Keratinocyte (primary cell): ENCODE measurements at regions not wholly inside any gene's neighbourhood (a gene's known extent, or its start where the extent isn't known, plus 50 kb on each side); places are given as distances from the start of the nearest gene placed in this dataset.
A peak's percentile ranks its signal among the peaks of the same experiment; 100 is the strongest.

Experiments
- DNase-seq: peaks from one replicate; pipeline ENCODE4 v3.0.0-alpha.2; 2011; ENCODE audit warnings: low read depth, missing footprints, low spot score
- FAIRE-seq: peaks from 2 replicates; lab custom pipeline; 2011; peaks lifted over from hg19 to GRCh38; lab: Jason Lieb, UNC
- H2AFZ ChIP-seq: 2 replicates; pipeline ENCODE4 v1.6.0; 2012; ENCODE audit warnings: low read length, control low read depth, inconsistent platforms; ENCODE audit not compliant: control insufficient read depth
- H3K27ac ChIP-seq: 2 replicates; pipeline ENCODE4 v1.5.1; 2011; ENCODE audit warnings: low read length; ENCODE audit not compliant: control insufficient read depth, insufficient read depth
- H3K27me3 ChIP-seq: 3 replicates; pipeline ENCODE4 v1.6.0; 2011; ENCODE audit warnings: low read length; ENCODE audit not compliant: control insufficient read depth, insufficient read depth; ENCODE audit errors: extremely low read depth
- H3K36me3 ChIP-seq, 2 experiments: 2 replicates in 1 of 2; 3 replicates in 1 of 2; pipeline ENCODE4 v1.5.1; 2011; ENCODE audit warnings: low read length in 2 of 2, mild to moderate bottlenecking in 1 of 2; ENCODE audit not compliant: control insufficient read depth in 2 of 2, insufficient read depth in 2 of 2; ENCODE audit errors: extremely low read depth in 1 of 2
- H3K4me1 ChIP-seq: 3 replicates; pipeline ENCODE4 v1.5.1; 2011; ENCODE audit warnings: low read length; ENCODE audit not compliant: control insufficient read depth, insufficient read depth; ENCODE audit errors: extremely low read depth
- H3K4me2 ChIP-seq: 3 replicates; pipeline ENCODE4 v1.6.0; 2011; ENCODE audit warnings: low read depth, low read length; ENCODE audit not compliant: control insufficient read depth, insufficient read depth; ENCODE audit errors: extremely low read depth
- H3K4me3 ChIP-seq, 3 experiments: fragments of 200-600 bp in 1 of 3; sonication (generic) in 1 of 3; 2 replicates in 2 of 3; 3 replicates in 1 of 3; pipeline ENCODE4 v1.5.1; 2011 to 2016; ENCODE audit warnings: low read length in 3 of 3, mild to moderate bottlenecking in 3 of 3, control low read depth in 2 of 3, inconsistent platforms in 1 of 3, low read depth in 1 of 3, mixed read lengths in 1 of 3, mixed run types in 1 of 3, moderate library complexity in 1 of 3; ENCODE audit not compliant: control insufficient read depth in 2 of 3, insufficient read depth in 2 of 3; ENCODE audit errors: extremely low read depth in 1 of 3
- H3K79me2 ChIP-seq: 2 replicates; pipeline ENCODE4 v1.6.0; 2012; ENCODE audit warnings: low read length; ENCODE audit not compliant: control insufficient read depth, insufficient read depth
- H3K9ac ChIP-seq: 3 replicates; pipeline ENCODE4 v1.6.0; 2011; ENCODE audit warnings: low read length; ENCODE audit not compliant: control insufficient read depth, insufficient read depth; ENCODE audit errors: extremely low read depth
- H3K9me1 ChIP-seq: 3 replicates; pipeline ENCODE4 v1.6.0; 2011; ENCODE audit warnings: low read length; ENCODE audit not compliant: control insufficient read depth, insufficient read depth; ENCODE audit errors: extremely low read depth
- H3K9me3 ChIP-seq: 2 replicates; pipeline ENCODE4 v1.5.1; 2012; ENCODE audit warnings: low read depth, low read length; ENCODE audit not compliant: control insufficient read depth
- H4K20me1 ChIP-seq: 3 replicates; pipeline ENCODE4 v1.6.0; 2011; ENCODE audit warnings: low read length; ENCODE audit not compliant: control insufficient read depth, insufficient read depth; ENCODE audit errors: extremely low read depth
- EZH2 ChIP-seq: IDR thresholded peaks from one replicate; pipeline ENCODE4 v1.6.1; 2012; ENCODE audit warnings: inconsistent platforms, mild to moderate bottlenecking, low read length, moderate library complexity
- dilution Hi-C: fragments of 300-500 bp; cut with MboI; formaldehyde crosslinking; loops from one replicate; pipeline ENCODE4 v1.7.0; 2020; ENCODE audit warnings: low sequenced_read_pairs; ENCODE audit not compliant: extremely low pct_ligation_motif_present
- TF ChIP-seq, protein P1 (sequence below), 3 experiments: IDR thresholded peaks in 1 of 3; conservative IDR thresholded peaks in 1 of 3; optimal IDR thresholded peaks in 1 of 3; 2 replicates in 2 of 3; 3 replicates in 1 of 3; pipeline versions ENCODE3 to v1.5.1; 2011; ENCODE audit warnings: low read length in 3 of 3, mild to moderate bottlenecking in 3 of 3, moderate library complexity in 2 of 3, control low read depth in 1 of 3, inconsistent platforms in 1 of 3; ENCODE audit not compliant: insufficient read depth in 2 of 3; ENCODE audit errors: extremely low read depth in 1 of 3

- Histone ChIP-seq H3K9me3 (no peaks in the 10 kb centered on the region), H3K9ac (no peak overlapping the region), H3K27me3 (no peaks in the 10 kb centered on the region), H3K4me1 (no peaks in the 10 kb centered on the region), H4K20me1 (no peaks in the 10 kb centered on the region), H3K9me1 (no peaks in the 10 kb centered on the region), H3K4me3 (no peak overlapping the region), H3K36me3 (no peaks in the 10 kb centered on the region), H3K79me2 (no peaks in the 10 kb centered on the region), H2AFZ (no peak overlapping the region), H3K27ac (no peak overlapping the region), H3K4me2 (no peak overlapping the region)
- FAIRE-seq (no peak), DNase-seq (no peak)
- TF ChIP-seq, protein P1, sequence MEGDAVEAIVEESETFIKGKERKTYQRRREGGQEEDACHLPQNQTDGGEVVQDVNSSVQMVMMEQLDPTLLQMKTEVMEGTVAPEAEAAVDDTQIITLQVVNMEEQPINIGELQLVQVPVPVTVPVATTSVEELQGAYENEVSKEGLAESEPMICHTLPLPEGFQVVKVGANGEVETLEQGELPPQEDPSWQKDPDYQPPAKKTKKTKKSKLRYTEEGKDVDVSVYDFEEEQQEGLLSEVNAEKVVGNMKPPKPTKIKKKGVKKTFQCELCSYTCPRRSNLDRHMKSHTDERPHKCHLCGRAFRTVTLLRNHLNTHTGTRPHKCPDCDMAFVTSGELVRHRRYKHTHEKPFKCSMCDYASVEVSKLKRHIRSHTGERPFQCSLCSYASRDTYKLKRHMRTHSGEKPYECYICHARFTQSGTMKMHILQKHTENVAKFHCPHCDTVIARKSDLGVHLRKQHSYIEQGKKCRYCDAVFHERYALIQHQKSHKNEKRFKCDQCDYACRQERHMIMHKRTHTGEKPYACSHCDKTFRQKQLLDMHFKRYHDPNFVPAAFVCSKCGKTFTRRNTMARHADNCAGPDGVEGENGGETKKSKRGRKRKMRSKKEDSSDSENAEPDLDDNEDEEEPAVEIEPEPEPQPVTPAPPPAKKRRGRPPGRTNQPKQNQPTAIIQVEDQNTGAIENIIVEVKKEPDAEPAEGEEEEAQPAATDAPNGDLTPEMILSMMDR (optimal IDR thresholded peaks at IDR 0.05 in 1 of 3, IDR thresholded peaks at IDR 0.05 in 1 of 3, conservative IDR thresholded peaks at IDR 0.05 in 1 of 3; ENCODE audit: extremely low read depth in 1 of 3, insufficient read depth in 2 of 3, low read length in 3 of 3) = no peak
- TF ChIP-seq EZH2 = no peak
- dilution Hi-C loops = no loop called here
Observed at GRCh38 chr6:141359953-141360352, 772.8 kb upstream of the GJE1 start.

GRCh38 chr6:141354191-141354955, 778.4 kb upstream of the GJE1 start:
- no peak overlapping the region for H3K4me3 ChIP-seq
- no peaks in the 10 kb centered on the region for H3K9me3 ChIP-seq
- no peaks in the 10 kb centered on the region for H4K20me1 ChIP-seq
- DNase-seq = no peak
- H3K27me3 ChIP-seq = no peaks in the 10 kb centered on the region
- no peaks in the 10 kb centered on the region for H3K36me3 ChIP-seq
- no peak overlapping the region for H3K27ac ChIP-seq
- dilution Hi-C loops = no loop called here
- no peak overlapping the region for H3K9ac ChIP-seq
- no peak for TF ChIP-seq EZH2
- TF ChIP-seq, protein P1 (optimal IDR thresholded peaks at IDR 0.05 in 1 of 3, IDR thresholded peaks at IDR 0.05 in 1 of 3, conservative IDR thresholded peaks at IDR 0.05 in 1 of 3; ENCODE audit: extremely low read depth in 1 of 3, insufficient read depth in 2 of 3, low read length in 3 of 3) = peak in 1 of 3 experiments; percentile 22
- H2AFZ ChIP-seq = no peak overlapping the region
- FAIRE-seq = no peak
- no peaks in the 10 kb centered on the region for H3K79me2 ChIP-seq
- no peak overlapping the region for H3K4me2 ChIP-seq
- H3K4me1 ChIP-seq = no peaks in the 10 kb centered on the region
- no peaks in the 10 kb centered on the region for H3K9me1 ChIP-seq
